ENCODE measurements at regions not wholly inside any gene's neighbourhood (a gene's known extent, or its start where the extent isn't known, plus 50 kb on each side); places are given as distances from the start of the nearest gene placed in this dataset.

- Histone ChIP-seq H3K9me3 (ENCODE audit: control insufficient read depth, low read length) (peaks cover 6% of the 10 kb centered on the region), H3K36me3 (ENCODE audit: control insufficient read depth, insufficient read depth, low read length) (no peaks in the 10 kb centered on the region), H3K4me1 (ENCODE audit: control insufficient read depth, insufficient read depth, low read length) (no peaks in the 10 kb centered on the region), H3K9ac (ENCODE audit: extremely low read depth, low read length, poor library complexity, severe bottlenecking) (no peak overlapping the region), H3K4me3 (ENCODE audit: low read length) (no peak overlapping the region), H3K27ac (ENCODE audit: low read depth, low read length) (no peak overlapping the region), H3K27me3 (ENCODE audit: control insufficient read depth, insufficient read depth, low read length, poor library complexity, severe bottlenecking) (no peaks in the 10 kb centered on the region)
- no peak for DNase-seq
- Mint-ChIP-seq H3K36me3 (ENCODE audit: low read depth) (no peaks in the 10 kb centered on the region), H3K9me3 (no peaks in the 10 kb centered on the region), H3K4me3 (no peak overlapping the region), H3K4me1 (no peaks in the 10 kb centered on the region), H3K27ac (no peak overlapping the region), H3K27me3 (ENCODE audit: insufficient read depth) (no peaks in the 10 kb centered on the region)
- 88 to 89% methylated on average over 8 to 9 of the region's 9 CpGs for WGBS, 2 experiments (ENCODE audit: insufficient coverage in 1 of 2, insufficient read length in 1 of 2)
- no peak for TF ChIP-seq CTCF (conservative IDR thresholded peaks at IDR 0.05)
Observed at GRCh38 chr16:50979806-50980620, 171.1 kb downstream of the SALL1 start.

- Histone ChIP-seq H3K9me3 (ENCODE audit: control insufficient read depth, low read length) (no peaks in the 10 kb centered on the region), H3K4me3 (ENCODE audit: low read length) (no peak overlapping the region), H3K27ac (ENCODE audit: low read depth, low read length) (no peak overlapping the region), H3K27me3 (ENCODE audit: control insufficient read depth, insufficient read depth, low read length, poor library complexity, severe bottlenecking) (no peaks in the 10 kb centered on the region), H3K9ac (ENCODE audit: extremely low read depth, low read length, poor library complexity, severe bottlenecking) (no peak overlapping the region), H3K4me1 (ENCODE audit: control insufficient read depth, insufficient read depth, low read length) (no peaks in the 10 kb centered on the region), H3K36me3 (ENCODE audit: control insufficient read depth, insufficient read depth, low read length) (no peaks in the 10 kb centered on the region)
- no peak overlapping the region for H3K27ac Mint-ChIP-seq
- H3K27me3 Mint-ChIP-seq (ENCODE audit: insufficient read depth): no peaks in the 10 kb centered on the region
- WGBS, 2 experiments (ENCODE audit: insufficient coverage in 1 of 2, insufficient read length in 1 of 2): 85 to 94% methylated on average over 7 to 11 of the region's 11 CpGs
- DNase-seq: no peak
- H3K4me3 Mint-ChIP-seq: no peak overlapping the region
- H3K9me3 Mint-ChIP-seq: no peaks in the 10 kb centered on the region
- TF ChIP-seq CTCF (conservative IDR thresholded peaks at IDR 0.05): no peak
- no peaks in the 10 kb centered on the region for H3K36me3 Mint-ChIP-seq (ENCODE audit: low read depth)
- H3K4me1 Mint-ChIP-seq: no peaks in the 10 kb centered on the region
Observed at GRCh38 chr16:50977138-50977537, 173.9 kb downstream of the SALL1 start.

GRCh38 chr16:50974438-50975036 is 176.5 kb downstream of the SALL1 start:
- Histone ChIP-seq H3K9me3 (ENCODE audit: control insufficient read depth, low read length) (no peaks in the 10 kb centered on the region), H3K4me1 (ENCODE audit: control insufficient read depth, insufficient read depth, low read length) (no peaks in the 10 kb centered on the region), H3K36me3 (ENCODE audit: control insufficient read depth, insufficient read depth, low read length) (no peaks in the 10 kb centered on the region), H3K27ac (ENCODE audit: low read depth, low read length) (no peak overlapping the region), H3K4me3 (ENCODE audit: low read length) (no peak overlapping the region), H3K9ac (ENCODE audit: extremely low read depth, low read length, poor library complexity, severe bottlenecking) (no peak overlapping the region), H3K27me3 (ENCODE audit: control insufficient read depth, insufficient read depth, low read length, poor library complexity, severe bottlenecking) (no peaks in the 10 kb centered on the region)
- Mint-ChIP-seq H3K36me3 (ENCODE audit: low read depth) (no peaks in the 10 kb centered on the region), H3K9me3 (peaks cover 4% of the 10 kb centered on the region), H3K4me3 (no peak overlapping the region), H3K4me1 (no peaks in the 10 kb centered on the region), H3K27ac (no peak overlapping the region), H3K27me3 (ENCODE audit: insufficient read depth) (peaks cover 2% of the 10 kb centered on the region)
- WGBS, 2 experiments (ENCODE audit: insufficient coverage in 1 of 2, insufficient read length in 1 of 2): 91 to 93% methylated on average over 5 of the region's 6 CpGs
- no peak for TF ChIP-seq CTCF (conservative IDR thresholded peaks at IDR 0.05)
- DNase-seq: no peak
